ENCODE measurements at regions not wholly inside any gene's neighbourhood (a gene's known extent, or its start where the extent isn't known, plus 50 kb on each side); places are given as distances from the start of the nearest gene placed in this dataset.

- TF ChIP-seq SUZ12 (IDR thresholded peaks at IDR 0.05; ENCODE audit: extremely low read depth, insufficient read depth, insufficient read length), result no peak
- no peak for TF ChIP-seq YY1 (IDR thresholded peaks at IDR 0.05; ENCODE audit: insufficient read depth, insufficient read length)
- TF ChIP-seq ZNF274 (IDR thresholded peaks at IDR 0.05; ENCODE audit: low read depth, low read length), result no peak
Measured at GRCh38 chr6:169911264-169912263, 160.1 kb downstream of the ERMARD start.

Measured in NT2/D1 (cell line).